ENCODE measurements at regions not wholly inside any gene's neighbourhood (a gene's known extent, or its start where the extent isn't known, plus 50 kb on each side); places are given as distances from the start of the nearest gene placed in this dataset.

DNA sequence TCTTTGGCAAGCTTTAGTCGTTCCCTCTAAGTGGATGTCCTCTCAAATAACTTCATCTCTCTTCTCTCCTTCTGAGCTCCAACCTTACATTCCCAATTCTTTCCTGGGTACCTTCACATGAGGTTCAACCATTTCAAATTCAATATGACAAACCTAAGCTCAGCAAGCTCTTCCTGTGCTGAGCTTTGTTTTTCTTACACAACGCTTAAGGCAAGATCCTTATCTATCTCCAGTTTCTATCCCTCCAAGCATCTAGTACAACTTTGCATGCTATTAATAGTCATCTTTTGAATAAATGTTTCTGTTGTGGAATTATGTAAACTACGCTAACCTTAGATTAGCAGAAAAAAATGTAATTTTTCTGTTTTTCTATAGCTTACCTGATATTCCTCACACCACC lies 63.7 kb upstream of the IFNG-AS1 start:
- H3K36me3 ChIP-seq (ENCODE audit: insufficient read depth, low read length): no peaks in the 10 kb centered on the region
- no peaks in the 10 kb centered on the region for H3K9me3 ChIP-seq (ENCODE audit: low read length)
- H3K4me1 ChIP-seq (ENCODE audit: insufficient read depth, low read length, severe bottlenecking): no peaks in the 10 kb centered on the region
- H3K9ac ChIP-seq (ENCODE audit: low read length): no peak overlapping the region
- no peak overlapping the region for H2AFZ ChIP-seq (ENCODE audit: low read length)
- no peaks in the 10 kb centered on the region for H3K27me3 ChIP-seq (ENCODE audit: insufficient read depth, low read length)
- H3F3A ChIP-seq (ENCODE audit: insufficient read depth, low read length): no peaks in the 10 kb centered on the region
- no peak overlapping the region for H3K27ac ChIP-seq (ENCODE audit: low read depth, low read length, poor library complexity, severe bottlenecking)
- no peaks in the 10 kb centered on the region for H3K9me2 ChIP-seq (ENCODE audit: low read depth, low read length)
- H3K4me3 ChIP-seq (ENCODE audit: low read depth, low read length, poor library complexity, severe bottlenecking): no peak overlapping the region
- H3K4me2 ChIP-seq (ENCODE audit: low read length): no peak overlapping the region
- no peaks in the 10 kb centered on the region for H3K79me2 ChIP-seq (ENCODE audit: insufficient read depth, low read length)
- H4K20me1 ChIP-seq (ENCODE audit: insufficient read depth, low read length): no peaks in the 10 kb centered on the region
- TF ChIP-seq, protein P1, sequence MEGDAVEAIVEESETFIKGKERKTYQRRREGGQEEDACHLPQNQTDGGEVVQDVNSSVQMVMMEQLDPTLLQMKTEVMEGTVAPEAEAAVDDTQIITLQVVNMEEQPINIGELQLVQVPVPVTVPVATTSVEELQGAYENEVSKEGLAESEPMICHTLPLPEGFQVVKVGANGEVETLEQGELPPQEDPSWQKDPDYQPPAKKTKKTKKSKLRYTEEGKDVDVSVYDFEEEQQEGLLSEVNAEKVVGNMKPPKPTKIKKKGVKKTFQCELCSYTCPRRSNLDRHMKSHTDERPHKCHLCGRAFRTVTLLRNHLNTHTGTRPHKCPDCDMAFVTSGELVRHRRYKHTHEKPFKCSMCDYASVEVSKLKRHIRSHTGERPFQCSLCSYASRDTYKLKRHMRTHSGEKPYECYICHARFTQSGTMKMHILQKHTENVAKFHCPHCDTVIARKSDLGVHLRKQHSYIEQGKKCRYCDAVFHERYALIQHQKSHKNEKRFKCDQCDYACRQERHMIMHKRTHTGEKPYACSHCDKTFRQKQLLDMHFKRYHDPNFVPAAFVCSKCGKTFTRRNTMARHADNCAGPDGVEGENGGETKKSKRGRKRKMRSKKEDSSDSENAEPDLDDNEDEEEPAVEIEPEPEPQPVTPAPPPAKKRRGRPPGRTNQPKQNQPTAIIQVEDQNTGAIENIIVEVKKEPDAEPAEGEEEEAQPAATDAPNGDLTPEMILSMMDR (IDR thresholded peaks at IDR 0.05; ENCODE audit: low read length): no peak
- no peak for TF ChIP-seq EZH2 (IDR thresholded peaks at IDR 0.05; ENCODE audit: borderline replicate concordance, low read length)

DNA sequence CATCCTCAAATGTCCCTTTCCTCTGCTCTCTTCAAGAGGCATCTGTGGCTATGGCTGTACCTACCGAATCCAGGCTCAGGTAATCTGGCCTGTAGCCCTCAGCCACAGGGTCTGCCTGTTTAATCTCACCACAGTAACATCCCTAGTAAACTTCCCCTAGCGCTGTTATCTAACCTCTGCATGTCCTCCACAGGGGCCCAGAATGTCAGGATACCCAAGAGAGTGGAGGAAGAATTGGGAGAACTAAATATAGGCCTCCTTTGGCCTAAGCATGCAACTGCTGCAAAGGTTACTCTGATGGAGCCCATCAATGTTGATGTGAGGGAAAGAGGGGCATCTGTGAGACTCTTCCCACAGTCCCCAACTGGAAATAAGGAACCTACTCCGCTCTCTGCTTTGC lies 63.2 kb upstream of the IFNG-AS1 start:
- Histone ChIP-seq H3K36me3 (ENCODE audit: insufficient read depth, low read length) (no peaks in the 10 kb centered on the region), H3K4me1 (ENCODE audit: insufficient read depth, low read length, severe bottlenecking) (no peaks in the 10 kb centered on the region), H3K27ac (ENCODE audit: low read depth, low read length, poor library complexity, severe bottlenecking) (no peak overlapping the region), H3K9ac (ENCODE audit: low read length) (no peak overlapping the region), H2AFZ (ENCODE audit: low read length) (no peak overlapping the region), H3K9me2 (ENCODE audit: low read depth, low read length) (no peaks in the 10 kb centered on the region), H3K9me3 (ENCODE audit: low read length) (no peaks in the 10 kb centered on the region), H3K79me2 (ENCODE audit: insufficient read depth, low read length) (no peaks in the 10 kb centered on the region), H3K4me3 (ENCODE audit: low read depth, low read length, poor library complexity, severe bottlenecking) (no peak overlapping the region), H3K27me3 (ENCODE audit: insufficient read depth, low read length) (no peaks in the 10 kb centered on the region), H3K4me2 (ENCODE audit: low read length) (no peak overlapping the region), H3F3A (ENCODE audit: insufficient read depth, low read length) (no peaks in the 10 kb centered on the region), H4K20me1 (ENCODE audit: insufficient read depth, low read length) (no peaks in the 10 kb centered on the region)
- TF ChIP-seq, protein P1 (IDR thresholded peaks at IDR 0.05; ENCODE audit: low read length): no peak
- TF ChIP-seq EZH2 (IDR thresholded peaks at IDR 0.05; ENCODE audit: borderline replicate concordance, low read length): no peak

GRCh38 chr12:67927324-67927723 lies 61.9 kb upstream of the IFNG-AS1 start:
- no peaks in the 10 kb centered on the region for H3K9me2 ChIP-seq (ENCODE audit: low read depth, low read length)
- no peak overlapping the region for H3K27ac ChIP-seq (ENCODE audit: low read depth, low read length, poor library complexity, severe bottlenecking)
- no peaks in the 10 kb centered on the region for H4K20me1 ChIP-seq (ENCODE audit: insufficient read depth, low read length)
- no peaks in the 10 kb centered on the region for H3K9me3 ChIP-seq (ENCODE audit: low read length)
- no peaks in the 10 kb centered on the region for H3K79me2 ChIP-seq (ENCODE audit: insufficient read depth, low read length)
- H3K4me1 ChIP-seq (ENCODE audit: insufficient read depth, low read length, severe bottlenecking): no peaks in the 10 kb centered on the region
- no peaks in the 10 kb centered on the region for H3F3A ChIP-seq (ENCODE audit: insufficient read depth, low read length)
- H3K27me3 ChIP-seq (ENCODE audit: insufficient read depth, low read length): no peaks in the 10 kb centered on the region
- no peaks in the 10 kb centered on the region for H3K36me3 ChIP-seq (ENCODE audit: insufficient read depth, low read length)
- no peak overlapping the region for H3K4me3 ChIP-seq (ENCODE audit: low read depth, low read length, poor library complexity, severe bottlenecking)
- no peak for TF ChIP-seq EZH2 (IDR thresholded peaks at IDR 0.05; ENCODE audit: borderline replicate concordance, low read length)
- TF ChIP-seq, protein P1 (IDR thresholded peaks at IDR 0.05; ENCODE audit: low read length): no peak
- H3K9ac ChIP-seq (ENCODE audit: low read length): no peak overlapping the region
- no peak overlapping the region for H3K4me2 ChIP-seq (ENCODE audit: low read length)
- H2AFZ ChIP-seq (ENCODE audit: low read length): no peak overlapping the region

Measured in OCI-LY1 (cell line).